HL-60 (cell line): ENCODE measurements at regions not wholly inside any gene's neighbourhood (a gene's known extent, or its start where the extent isn't known, plus 50 kb on each side); places are given as distances from the start of the nearest gene placed in this dataset.

ENCODE experiments used
- DNase-seq, 2 experiments: peaks; one replicate each; pipeline ENCODE4 v3.0.0-alpha.2; 2010 to 2020; ENCODE audit warnings: low read depth in 1 of 2, low spot score in 1 of 2
- H3K27ac ChIP-seq: fragments of 250-450 bp; sonication (Bioruptor Pico); replicated peaks from 2 replicates; pipeline ENCODE4 v1.5.1; 2020; ENCODE audit warnings: mild to moderate bottlenecking, moderate library complexity
- H3K27me3 ChIP-seq: fragments of 250-450 bp; sonication (Bioruptor Pico); 2 replicates; pipeline ENCODE4 v1.5.1; 2021; ENCODE audit warnings: mild to moderate bottlenecking, moderate library complexity; ENCODE audit not compliant: insufficient read depth, poor library complexity, severe bottlenecking
- H3K4me3 ChIP-seq: replicated peaks from 2 replicates; pipeline ENCODE4 v1.5.1; 2011; ENCODE audit warnings: mild to moderate bottlenecking, control low read depth, low read length; ENCODE audit not compliant: insufficient read depth
- GABPA ChIP-seq: IDR thresholded peaks from 2 replicates; pipeline ENCODE4 v1.6.1; 2012; ENCODE audit warnings: low read depth
- POLR2AphosphoS5 ChIP-seq: IDR thresholded peaks from 2 replicates; pipeline ENCODE4 v1.6.1; 2012; ENCODE audit warnings: low read depth
- SPI1 ChIP-seq: IDR thresholded peaks from 2 replicates; pipeline ENCODE4 v1.6.1; 2012; ENCODE audit warnings: low read depth, mild to moderate bottlenecking, borderline replicate concordance
- TF ChIP-seq, protein P1 (sequence below): IDR thresholded peaks from 2 replicates; pipeline ENCODE4 v1.6.1; 2012; ENCODE audit warnings: low read depth; ENCODE audit not compliant: insufficient replicate concordance
- TF ChIP-seq, protein P2 (sequence below): IDR thresholded peaks from one replicate; pipeline ENCODE4 v1.5.1; 2011; ENCODE audit warnings: low read length, control low read depth, inconsistent platforms; ENCODE audit not compliant: insufficient read depth

DNA sequence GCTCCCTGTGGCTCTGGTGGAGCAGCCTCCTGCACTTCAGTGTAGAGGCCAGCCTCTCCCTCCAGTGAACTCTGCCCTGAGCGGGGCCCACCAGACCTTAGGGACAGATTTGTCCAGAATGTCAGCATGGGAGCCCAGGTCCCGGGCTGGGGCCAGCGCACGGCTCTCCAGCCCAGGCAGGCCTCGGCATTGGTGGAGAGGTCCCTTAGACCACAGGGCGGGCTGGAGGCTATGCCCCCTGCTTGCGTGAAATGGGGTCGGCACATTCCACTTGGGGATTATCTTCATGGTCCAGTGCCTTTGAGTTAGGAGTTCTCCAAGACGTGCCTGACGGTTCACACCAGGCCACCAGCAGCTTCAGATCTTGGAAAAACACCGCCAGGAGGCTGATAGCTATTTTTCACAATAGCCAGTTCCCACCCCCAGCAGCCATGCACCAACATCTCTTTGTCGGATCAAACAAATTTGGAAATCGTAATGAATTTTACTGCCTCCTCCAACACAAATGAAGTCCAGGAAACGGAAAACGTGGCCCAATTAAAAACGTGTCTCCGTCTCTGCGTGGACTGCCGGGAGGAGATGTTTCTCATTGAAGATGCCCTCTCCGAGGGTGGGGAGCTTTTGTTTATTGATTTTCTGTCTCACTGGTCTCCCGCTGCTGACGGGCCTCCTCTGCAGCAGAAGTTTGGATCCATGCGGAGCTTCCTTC lies 110.0 kb upstream of the CIBAR2 start:
- H3K27me3 ChIP-seq = peaks cover 4% of the 10 kb centered on the region
- no peak for DNase-seq
- TF ChIP-seq POLR2AphosphoS5 (no peak), SPI1 (no peak), GABPA (no peak)
- TF ChIP-seq, protein P1, sequence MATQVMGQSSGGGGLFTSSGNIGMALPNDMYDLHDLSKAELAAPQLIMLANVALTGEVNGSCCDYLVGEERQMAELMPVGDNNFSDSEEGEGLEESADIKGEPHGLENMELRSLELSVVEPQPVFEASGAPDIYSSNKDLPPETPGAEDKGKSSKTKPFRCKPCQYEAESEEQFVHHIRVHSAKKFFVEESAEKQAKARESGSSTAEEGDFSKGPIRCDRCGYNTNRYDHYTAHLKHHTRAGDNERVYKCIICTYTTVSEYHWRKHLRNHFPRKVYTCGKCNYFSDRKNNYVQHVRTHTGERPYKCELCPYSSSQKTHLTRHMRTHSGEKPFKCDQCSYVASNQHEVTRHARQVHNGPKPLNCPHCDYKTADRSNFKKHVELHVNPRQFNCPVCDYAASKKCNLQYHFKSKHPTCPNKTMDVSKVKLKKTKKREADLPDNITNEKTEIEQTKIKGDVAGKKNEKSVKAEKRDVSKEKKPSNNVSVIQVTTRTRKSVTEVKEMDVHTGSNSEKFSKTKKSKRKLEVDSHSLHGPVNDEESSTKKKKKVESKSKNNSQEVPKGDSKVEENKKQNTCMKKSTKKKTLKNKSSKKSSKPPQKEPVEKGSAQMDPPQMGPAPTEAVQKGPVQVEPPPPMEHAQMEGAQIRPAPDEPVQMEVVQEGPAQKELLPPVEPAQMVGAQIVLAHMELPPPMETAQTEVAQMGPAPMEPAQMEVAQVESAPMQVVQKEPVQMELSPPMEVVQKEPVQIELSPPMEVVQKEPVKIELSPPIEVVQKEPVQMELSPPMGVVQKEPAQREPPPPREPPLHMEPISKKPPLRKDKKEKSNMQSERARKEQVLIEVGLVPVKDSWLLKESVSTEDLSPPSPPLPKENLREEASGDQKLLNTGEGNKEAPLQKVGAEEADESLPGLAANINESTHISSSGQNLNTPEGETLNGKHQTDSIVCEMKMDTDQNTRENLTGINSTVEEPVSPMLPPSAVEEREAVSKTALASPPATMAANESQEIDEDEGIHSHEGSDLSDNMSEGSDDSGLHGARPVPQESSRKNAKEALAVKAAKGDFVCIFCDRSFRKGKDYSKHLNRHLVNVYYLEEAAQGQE = no peak
- TF ChIP-seq, protein P2, sequence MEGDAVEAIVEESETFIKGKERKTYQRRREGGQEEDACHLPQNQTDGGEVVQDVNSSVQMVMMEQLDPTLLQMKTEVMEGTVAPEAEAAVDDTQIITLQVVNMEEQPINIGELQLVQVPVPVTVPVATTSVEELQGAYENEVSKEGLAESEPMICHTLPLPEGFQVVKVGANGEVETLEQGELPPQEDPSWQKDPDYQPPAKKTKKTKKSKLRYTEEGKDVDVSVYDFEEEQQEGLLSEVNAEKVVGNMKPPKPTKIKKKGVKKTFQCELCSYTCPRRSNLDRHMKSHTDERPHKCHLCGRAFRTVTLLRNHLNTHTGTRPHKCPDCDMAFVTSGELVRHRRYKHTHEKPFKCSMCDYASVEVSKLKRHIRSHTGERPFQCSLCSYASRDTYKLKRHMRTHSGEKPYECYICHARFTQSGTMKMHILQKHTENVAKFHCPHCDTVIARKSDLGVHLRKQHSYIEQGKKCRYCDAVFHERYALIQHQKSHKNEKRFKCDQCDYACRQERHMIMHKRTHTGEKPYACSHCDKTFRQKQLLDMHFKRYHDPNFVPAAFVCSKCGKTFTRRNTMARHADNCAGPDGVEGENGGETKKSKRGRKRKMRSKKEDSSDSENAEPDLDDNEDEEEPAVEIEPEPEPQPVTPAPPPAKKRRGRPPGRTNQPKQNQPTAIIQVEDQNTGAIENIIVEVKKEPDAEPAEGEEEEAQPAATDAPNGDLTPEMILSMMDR = no peak
- H3K4me3 ChIP-seq = no peak overlapping the region
- no peak overlapping the region for H3K27ac ChIP-seq

DNA sequence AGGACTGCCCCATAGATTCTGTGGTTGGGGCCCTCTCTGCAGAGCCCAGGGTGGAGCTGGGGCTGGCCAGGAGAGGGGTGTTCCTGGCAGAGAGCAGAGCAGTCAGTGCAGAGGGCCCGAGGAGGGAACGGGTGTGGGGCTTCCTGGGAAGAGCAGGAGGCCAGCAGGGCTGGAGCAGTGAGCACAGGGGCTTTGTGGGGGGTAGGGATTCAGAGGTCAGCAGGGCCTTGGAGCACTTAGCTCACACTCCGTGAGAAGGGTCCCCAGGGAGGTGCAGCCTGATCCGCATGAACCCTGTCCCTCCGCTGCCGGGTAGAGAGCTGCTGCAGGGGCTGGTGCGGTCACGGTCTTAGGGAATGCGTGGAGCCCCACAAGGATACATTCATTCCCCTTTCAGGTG lies 113.0 kb upstream of the CIBAR2 start:
- TF ChIP-seq SPI1 (no peak), GABPA (no peak), POLR2AphosphoS5 (no peak)
- TF ChIP-seq, protein P2 = no peak
- TF ChIP-seq, protein P1 = no peak
- no peak overlapping the region for H3K4me3 ChIP-seq
- DNase-seq = no peak
- no peak overlapping the region for H3K27ac ChIP-seq
- H3K27me3 ChIP-seq = peaks cover 10% of the 10 kb centered on the region

DNA sequence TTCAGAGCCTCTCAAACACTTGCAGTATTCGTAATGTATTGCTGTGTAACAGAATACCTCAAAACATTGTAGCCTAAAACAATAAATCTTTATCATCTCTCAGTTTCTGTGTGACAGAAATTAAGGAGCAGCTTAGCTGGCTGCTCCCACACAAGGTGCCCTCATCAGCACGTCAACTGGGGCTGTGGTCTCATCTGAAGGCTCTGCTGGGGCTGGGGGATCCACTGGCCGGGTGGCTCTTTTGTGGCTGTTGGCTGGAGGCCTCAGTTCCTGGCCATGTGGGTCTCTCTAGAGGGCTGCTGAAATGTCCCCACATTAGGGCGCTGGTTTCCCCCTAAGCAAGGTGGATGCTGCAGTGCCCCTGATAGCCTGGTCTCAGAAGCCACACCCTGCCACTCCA lies 113.4 kb upstream of the CIBAR2 start:
- DNase-seq = no peak
- H3K4me3 ChIP-seq = no peak overlapping the region
- no peak for TF ChIP-seq GABPA
- TF ChIP-seq, protein P2 = no peak
- TF ChIP-seq SPI1 = no peak
- TF ChIP-seq, protein P1 = no peak
- TF ChIP-seq POLR2AphosphoS5 = no peak
- no peak overlapping the region for H3K27ac ChIP-seq
- peaks cover 10% of the 10 kb centered on the region for H3K27me3 ChIP-seq
